H9 (cell line): ENCODE measurements at regions not wholly inside any gene's neighbourhood (a gene's known extent, or its start where the extent isn't known, plus 50 kb on each side); places are given as distances from the start of the nearest gene placed in this dataset.

Source experiments
- DNase-seq: peaks from one replicate; pipeline ENCODE4 v3.0.0-alpha.2; 2017
- H2AFZ ChIP-seq: one replicate; pipeline ENCODE4 v1.6.1; 2013; ENCODE audit warnings: mild to moderate bottlenecking, low read length, control low read depth, moderate library complexity
- H2AK5ac ChIP-seq: 2 replicates; pipeline ENCODE4 v1.6.1; 2013; ENCODE audit warnings: low read length, control low read depth, mixed read lengths; ENCODE audit not compliant: insufficient read length
- H2BK120ac ChIP-seq: one replicate; pipeline ENCODE4 v1.6.1; 2013; ENCODE audit warnings: low read depth, mild to moderate bottlenecking, low read length, control low read depth, inconsistent platforms; ENCODE audit not compliant: poor library complexity, severe bottlenecking
- H2BK12ac ChIP-seq: 2 replicates; pipeline ENCODE4 v1.6.1; 2013; ENCODE audit warnings: low read length, control low read depth, mixed read lengths, low read depth; ENCODE audit not compliant: insufficient read length
- H2BK15ac ChIP-seq: 2 replicates; pipeline ENCODE4 v1.6.1; 2013; ENCODE audit warnings: low read depth, low read length, control low read depth
- H2BK20ac ChIP-seq: one replicate; pipeline ENCODE4 v1.6.1; 2013; ENCODE audit warnings: low read depth, mild to moderate bottlenecking, low read length, control low read depth, inconsistent platforms; ENCODE audit not compliant: poor library complexity, severe bottlenecking
- H2BK5ac ChIP-seq: 2 replicates; pipeline ENCODE4 v1.6.1; 2013; ENCODE audit warnings: low read length, control low read depth, mixed read lengths; ENCODE audit not compliant: insufficient read length
- H3K14ac ChIP-seq: 2 replicates; pipeline ENCODE4 v1.6.1; 2013; ENCODE audit warnings: low read length, control low read depth; ENCODE audit not compliant: insufficient read depth
- H3K18ac ChIP-seq: 2 replicates; pipeline ENCODE4 v1.6.1; 2013; ENCODE audit warnings: low read depth, mild to moderate bottlenecking, mixed read lengths, low read length, control low read depth; ENCODE audit not compliant: insufficient read length
- H3K23ac ChIP-seq: 2 replicates; pipeline ENCODE4 v1.6.1; 2013; ENCODE audit warnings: low read length, control low read depth, mixed read lengths, low read depth; ENCODE audit not compliant: insufficient read length
- H3K23me2 ChIP-seq: 2 replicates; pipeline ENCODE4 v1.6.1; 2013; ENCODE audit warnings: low read depth, mild to moderate bottlenecking, mixed read lengths, low read length, control low read depth; ENCODE audit not compliant: insufficient read length, poor library complexity, severe bottlenecking
- H3K27ac ChIP-seq: 2 replicates; pipeline ENCODE4 v1.5.1; 2013; ENCODE audit warnings: low read length, control low read depth, mixed read lengths, low read depth; ENCODE audit not compliant: insufficient read length
- H3K27me3 ChIP-seq: 2 replicates; pipeline ENCODE4 v1.6.1; 2013; ENCODE audit warnings: low read length, control low read depth, inconsistent platforms; ENCODE audit not compliant: insufficient read depth
- H3K4ac ChIP-seq: 2 replicates; pipeline ENCODE4 v1.6.1; 2013; ENCODE audit warnings: low read depth, mild to moderate bottlenecking, control low read depth, inconsistent platforms, low read length, moderate library complexity
- H3K4me1 ChIP-seq: 2 replicates; pipeline ENCODE4 v1.6.1; 2013; ENCODE audit warnings: low read length, control low read depth, inconsistent platforms; ENCODE audit not compliant: insufficient read depth
- H3K4me2 ChIP-seq: 2 replicates; pipeline ENCODE4 v1.6.1; 2013; ENCODE audit warnings: low read length, control low read depth, mixed read lengths; ENCODE audit not compliant: insufficient read length, insufficient read depth
- H3K56ac ChIP-seq: 2 replicates; pipeline ENCODE4 v1.6.1; 2013; ENCODE audit warnings: low read depth, mild to moderate bottlenecking, mixed read lengths, low read length, control low read depth; ENCODE audit not compliant: insufficient read length
- H3K79me1 ChIP-seq: 2 replicates; pipeline ENCODE4 v1.6.1; 2013; ENCODE audit warnings: low read depth, mild to moderate bottlenecking, moderate library complexity, low read length, control low read depth, inconsistent platforms; ENCODE audit not compliant: insufficient read depth, poor library complexity, severe bottlenecking
- H3K79me2 ChIP-seq: 2 replicates; pipeline ENCODE4 v1.6.1; 2013; ENCODE audit warnings: low read length, control low read depth, inconsistent platforms; ENCODE audit not compliant: insufficient read depth
- H3K9ac ChIP-seq: 2 replicates; pipeline ENCODE4 v1.6.1; 2013; ENCODE audit warnings: low read length, control low read depth, mixed read lengths; ENCODE audit not compliant: insufficient read length; ENCODE audit errors: extremely low read depth
- H3K9me3 ChIP-seq: one replicate; pipeline ENCODE4 v1.6.1; 2013; ENCODE audit warnings: low read depth, low read length, inconsistent platforms; ENCODE audit not compliant: control insufficient read depth
- H3T11ph ChIP-seq: one replicate; pipeline ENCODE4 v1.6.1; 2013; ENCODE audit warnings: mild to moderate bottlenecking, low read length, control low read depth, inconsistent platforms
- H4K20me1 ChIP-seq: one replicate; pipeline ENCODE4 v1.6.1; 2013; ENCODE audit not compliant: control insufficient read depth, insufficient read length, insufficient read depth
- H4K5ac ChIP-seq: 2 replicates; pipeline ENCODE4 v1.6.1; 2013; ENCODE audit warnings: low read depth, mild to moderate bottlenecking, mixed read lengths, low read length, control low read depth; ENCODE audit not compliant: insufficient read length
- H4K8ac ChIP-seq: replicated peaks from 2 replicates; pipeline ENCODE4 v1.6.1; 2013; ENCODE audit warnings: low read length, control low read depth, mixed read lengths, low read depth; ENCODE audit not compliant: insufficient read length
- H4K91ac ChIP-seq: 2 replicates; pipeline ENCODE4 v1.6.1; 2013; ENCODE audit warnings: low read depth, mild to moderate bottlenecking, moderate library complexity, mixed read lengths, low read length, control low read depth; ENCODE audit not compliant: insufficient read length
- H3K27ac Mint-ChIP-seq, 3 experiments: 2 replicates in 2 of 3; 3 replicates in 1 of 3; pipeline ENCODE4 v1.8.0; 2020 to 2021; ENCODE audit warnings: mixed read lengths in 3 of 3, mild to moderate bottlenecking in 1 of 3, moderate library complexity in 1 of 3
- H3K27me3 Mint-ChIP-seq: 2 replicates; pipeline ENCODE4 v1.8.0; 2021; ENCODE audit warnings: low read depth, mild to moderate bottlenecking, moderate library complexity, mixed read lengths
- H3K36me3 Mint-ChIP-seq, 3 experiments: 2 replicates in 2 of 3; 3 replicates in 1 of 3; pipeline ENCODE4 v1.8.0; 2020 to 2021; ENCODE audit warnings: low read depth in 3 of 3, mixed read lengths in 3 of 3; ENCODE audit not compliant: insufficient read depth in 1 of 3
- H3K4me1 Mint-ChIP-seq, 2 experiments: 2 replicates each; pipeline ENCODE4 v1.8.0; 2020; ENCODE audit warnings: mixed read lengths in 2 of 2
- H3K4me3 Mint-ChIP-seq, 2 experiments: 2 replicates in 1 of 2; 3 replicates in 1 of 2; pipeline ENCODE4 v1.8.0; 2020 to 2021; ENCODE audit warnings: mild to moderate bottlenecking in 2 of 2, mixed read lengths in 2 of 2, moderate library complexity in 1 of 2
- H3K9me3 Mint-ChIP-seq, 2 experiments: 2 replicates in 1 of 2; 3 replicates in 1 of 2; pipeline ENCODE4 v1.8.0; 2020; ENCODE audit warnings: mild to moderate bottlenecking in 2 of 2, mixed read lengths in 2 of 2, moderate library complexity in 1 of 2
- WGBS: extraction: QIAGEN DNeasy Blood & Tissue Kit; methylation state at CpG from one replicate; pipeline ENCODE4 v1.1.7; 2013; ENCODE audit warnings: missing lambda C conversion rate, low lambda C conversion rate, mixed read lengths; ENCODE audit not compliant: insufficient read length; ENCODE audit errors: extremely low coverage; 5-methylcytosine and 5-hydroxymethylcytosine counted together
- TF ChIP-seq, protein P1 (sequence below): fragments of 200-600 bp; sonication (generic); conservative IDR thresholded peaks from 3 replicates; pipeline ENCODE4 v1.8.0; 2021; ENCODE audit warnings: antibody characterized with exemption, mild to moderate bottlenecking

DNA sequence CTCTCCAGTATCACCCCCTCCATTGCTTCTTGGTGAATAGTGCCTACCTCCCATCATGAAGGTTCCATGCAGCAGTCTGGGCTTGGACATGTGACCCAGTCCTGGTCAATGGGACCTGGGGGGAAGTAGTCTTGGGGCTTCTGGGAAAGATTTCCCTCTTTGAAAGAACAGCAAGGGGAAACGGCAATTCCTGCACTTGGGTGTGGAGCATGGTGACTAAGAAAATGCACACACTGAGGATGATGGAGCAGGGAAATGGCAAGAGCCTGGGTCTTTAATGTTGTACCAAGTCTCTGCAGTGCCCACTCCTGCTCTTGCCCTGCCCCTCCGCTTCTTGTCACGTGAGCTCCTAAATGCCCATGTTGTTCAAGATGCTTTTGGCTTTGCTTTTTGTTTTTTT is 131.4 kb upstream of the SIX2 start:
- no peak overlapping the region for H2BK120ac ChIP-seq
- no peak overlapping the region for H2BK5ac ChIP-seq
- Mint-ChIP-seq H3K4me3 (no peak overlapping the region), H3K36me3 (no peaks in the 10 kb centered on the region; a peak in 1 of 7 replicates), H3K27me3 (peaks cover 6% of the 10 kb centered on the region), H3K4me1 (peaks cover 16 to 22% of the 10 kb centered on the region in 2 experiments), H3K27ac (no peak overlapping the region), H3K9me3 (no peaks in the 10 kb centered on the region; a peak in 1 of 5 replicates)
- H4K91ac ChIP-seq = no peak overlapping the region
- H3K27me3 ChIP-seq = no peaks in the 10 kb centered on the region
- H3K4ac ChIP-seq = no peak overlapping the region
- no peak overlapping the region for H2AFZ ChIP-seq
- no peak for DNase-seq
- no peaks in the 10 kb centered on the region for H3K23me2 ChIP-seq
- H3K9ac ChIP-seq = no peak overlapping the region
- no peak overlapping the region for H3T11ph ChIP-seq
- H4K20me1 ChIP-seq = no peaks in the 10 kb centered on the region
- no peak overlapping the region for H3K56ac ChIP-seq
- H3K79me2 ChIP-seq = no peaks in the 10 kb centered on the region
- no peak overlapping the region for H3K23ac ChIP-seq
- H3K27ac ChIP-seq = no peak overlapping the region
- H2BK15ac ChIP-seq = no peak overlapping the region
- no peak overlapping the region for H2BK20ac ChIP-seq
- TF ChIP-seq, protein P1, sequence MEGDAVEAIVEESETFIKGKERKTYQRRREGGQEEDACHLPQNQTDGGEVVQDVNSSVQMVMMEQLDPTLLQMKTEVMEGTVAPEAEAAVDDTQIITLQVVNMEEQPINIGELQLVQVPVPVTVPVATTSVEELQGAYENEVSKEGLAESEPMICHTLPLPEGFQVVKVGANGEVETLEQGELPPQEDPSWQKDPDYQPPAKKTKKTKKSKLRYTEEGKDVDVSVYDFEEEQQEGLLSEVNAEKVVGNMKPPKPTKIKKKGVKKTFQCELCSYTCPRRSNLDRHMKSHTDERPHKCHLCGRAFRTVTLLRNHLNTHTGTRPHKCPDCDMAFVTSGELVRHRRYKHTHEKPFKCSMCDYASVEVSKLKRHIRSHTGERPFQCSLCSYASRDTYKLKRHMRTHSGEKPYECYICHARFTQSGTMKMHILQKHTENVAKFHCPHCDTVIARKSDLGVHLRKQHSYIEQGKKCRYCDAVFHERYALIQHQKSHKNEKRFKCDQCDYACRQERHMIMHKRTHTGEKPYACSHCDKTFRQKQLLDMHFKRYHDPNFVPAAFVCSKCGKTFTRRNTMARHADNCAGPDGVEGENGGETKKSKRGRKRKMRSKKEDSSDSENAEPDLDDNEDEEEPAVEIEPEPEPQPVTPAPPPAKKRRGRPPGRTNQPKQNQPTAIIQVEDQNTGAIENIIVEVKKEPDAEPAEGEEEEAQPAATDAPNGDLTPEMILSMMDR = no peak
- H3K4me1 ChIP-seq = no peaks in the 10 kb centered on the region
- H3K4me2 ChIP-seq = no peak overlapping the region
- H3K18ac ChIP-seq = no peak overlapping the region
- no peak overlapping the region for H3K14ac ChIP-seq
- H3K9me3 ChIP-seq = no peaks in the 10 kb centered on the region
- H2BK12ac ChIP-seq = no peak overlapping the region
- no peak overlapping the region for H4K5ac ChIP-seq
- WGBS = no CpG with 5 or more reads among the region's 3 CpGs
- H2AK5ac ChIP-seq = no peak overlapping the region
- no peaks in the 10 kb centered on the region for H3K79me1 ChIP-seq
- no peak overlapping the region for H4K8ac ChIP-seq
